HG02884 (cell line): ENCODE measurements at regions not wholly inside any gene's neighbourhood (a gene's known extent, or its start where the extent isn't known, plus 50 kb on each side); places are given as distances from the start of the nearest gene placed in this dataset.
"Not testable (repeated sequence)": the region's sequence is repeated elsewhere in the genome, so short reads cannot be mapped to it uniquely, and the experiment has no call there.

Experiments
- ATAC-seq: cut with Tn5 transposase; IDR thresholded peaks from one replicate; pipeline ENCODE4 v1.9.1; 2021; ENCODE audit warnings: mild to moderate bottlenecking, moderate library complexity; ENCODE audit not compliant: unreplicated experiment

GRCh38 chr5:42235241-42235640 lies 188.0 kb upstream of the GHR start:
- ATAC-seq, result no peak

- ATAC-seq, result no peak
These were observed 187.4 kb upstream of the GHR start for GRCh38 chr5:42235837-42236236.

GRCh38 chr5:42241636-42242035 lies 181.6 kb upstream of the GHR start:
- no peak for ATAC-seq

- no peak for ATAC-seq
These were observed 181.0 kb upstream of the GHR start for GRCh38 chr5:42242210-42242609.

GRCh38 chr5:42242881-42243485 lies 180.3 kb upstream of the GHR start:
- ATAC-seq, result no peak

- ATAC-seq, result no peak
These were observed 170.9 kb upstream of the GHR start for GRCh38 chr5:42252306-42252705.

GRCh38 chr5:42259914-42260313 lies 163.3 kb upstream of the GHR start:
- not testable (repeated sequence) for ATAC-seq

- no peak for ATAC-seq
These were observed 156.1 kb upstream of the GHR start for GRCh38 chr5:42267091-42267490.

- ATAC-seq, result not testable (repeated sequence)
These were observed 155.1 kb upstream of the GHR start for GRCh38 chr5:42268170-42268569.

- no peak for ATAC-seq
These were observed 154.6 kb upstream of the GHR start for GRCh38 chr5:42268630-42269029.

GRCh38 chr5:42270771-42271170 lies 152.5 kb upstream of the GHR start:
- no peak for ATAC-seq

- no peak for ATAC-seq
These were observed 148.3 kb upstream of the GHR start for GRCh38 chr5:42274913-42275312.

GRCh38 chr5:42277293-42277692 lies 145.9 kb upstream of the GHR start:
- ATAC-seq, result no peak

GRCh38 chr5:42284584-42284983 lies 138.7 kb upstream of the GHR start:
- no peak for ATAC-seq

GRCh38 chr5:42285230-42285629 lies 138.0 kb upstream of the GHR start:
- no peak for ATAC-seq

- ATAC-seq, result no peak
These were observed 122.7 kb upstream of the GHR start for GRCh38 chr5:42300496-42300895.

GRCh38 chr5:42301349-42301748 lies 121.9 kb upstream of the GHR start:
- ATAC-seq, result no peak

GRCh38 chr5:42302186-42302585 lies 121.1 kb upstream of the GHR start:
- ATAC-seq, result no peak

GRCh38 chr5:42306287-42306686 lies 117.0 kb upstream of the GHR start:
- no peak for ATAC-seq

- ATAC-seq, result no peak
These were observed 113.4 kb upstream of the GHR start for GRCh38 chr5:42309865-42310264.

GRCh38 chr5:42315214-42315613 lies 108.0 kb upstream of the GHR start:
- ATAC-seq, result no peak

GRCh38 chr5:42317575-42317974 lies 105.7 kb upstream of the GHR start:
- no peak for ATAC-seq

GRCh38 chr5:42319546-42319945 lies 103.7 kb upstream of the GHR start:
- ATAC-seq, result not testable (repeated sequence)
